Osteoblast (primary cell): ENCODE measurements at regions not wholly inside any gene's neighbourhood (a gene's known extent, or its start where the extent isn't known, plus 50 kb on each side); places are given as distances from the start of the nearest gene placed in this dataset.

Experiments used
- DNase-seq: peaks from one replicate; pipeline ENCODE4 v3.0.0; 2011; ENCODE audit warnings: low spot score, mixed read lengths; ENCODE audit not compliant: insufficient read length; ENCODE audit errors: missing footprints
- H2AFZ ChIP-seq: 2 replicates; pipeline ENCODE4 v1.6.0; 2011; ENCODE audit warnings: mild to moderate bottlenecking, low read length
- H3K27ac ChIP-seq: 2 replicates; pipeline ENCODE4 v1.5.1; 2011; ENCODE audit warnings: mild to moderate bottlenecking, low read depth, low read length, moderate library complexity
- H3K27me3 ChIP-seq: 2 replicates; pipeline ENCODE4 v1.6.0; 2012; ENCODE audit warnings: mild to moderate bottlenecking, control low read depth, inconsistent platforms, low read length, moderate library complexity; ENCODE audit not compliant: insufficient read depth
- H3K36me3 ChIP-seq: 2 replicates; pipeline ENCODE4 v1.5.1; 2011; ENCODE audit warnings: mild to moderate bottlenecking, low read length, control low read depth, moderate library complexity; ENCODE audit not compliant: insufficient read depth
- H3K4me1 ChIP-seq: 2 replicates; pipeline ENCODE4 v1.5.1; 2011; ENCODE audit warnings: mild to moderate bottlenecking, low read length, control low read depth, moderate library complexity; ENCODE audit not compliant: insufficient read depth
- H3K4me2 ChIP-seq: 2 replicates; pipeline ENCODE4 v1.6.0; 2011; ENCODE audit warnings: mild to moderate bottlenecking, low read length; ENCODE audit not compliant: insufficient read depth
- H3K4me3 ChIP-seq: fragments of 200-600 bp; sonication (generic); 3 replicates; pipeline ENCODE4 v1.5.1; 2012; ENCODE audit warnings: mild to moderate bottlenecking, low read length, inconsistent platforms; ENCODE audit not compliant: insufficient read depth
- H3K79me2 ChIP-seq: 2 replicates; pipeline ENCODE4 v1.6.0; 2012; ENCODE audit warnings: mild to moderate bottlenecking, low read length, control low read depth, inconsistent platforms; ENCODE audit not compliant: insufficient read depth
- H3K9me3 ChIP-seq: 2 replicates; pipeline ENCODE4 v1.5.1; 2011; ENCODE audit warnings: low read depth, low read length, control low read depth
- H4K20me1 ChIP-seq: 2 replicates; pipeline ENCODE4 v1.6.0; 2012; ENCODE audit warnings: mild to moderate bottlenecking, low read length, control low read depth; ENCODE audit not compliant: insufficient read depth
- TF ChIP-seq, protein P1 (sequence below): IDR thresholded peaks from 2 replicates; pipeline ENCODE4 v1.5.1; 2011; ENCODE audit warnings: mild to moderate bottlenecking, low read depth, low read length, moderate library complexity; ENCODE audit errors: extremely low read depth

DNA sequence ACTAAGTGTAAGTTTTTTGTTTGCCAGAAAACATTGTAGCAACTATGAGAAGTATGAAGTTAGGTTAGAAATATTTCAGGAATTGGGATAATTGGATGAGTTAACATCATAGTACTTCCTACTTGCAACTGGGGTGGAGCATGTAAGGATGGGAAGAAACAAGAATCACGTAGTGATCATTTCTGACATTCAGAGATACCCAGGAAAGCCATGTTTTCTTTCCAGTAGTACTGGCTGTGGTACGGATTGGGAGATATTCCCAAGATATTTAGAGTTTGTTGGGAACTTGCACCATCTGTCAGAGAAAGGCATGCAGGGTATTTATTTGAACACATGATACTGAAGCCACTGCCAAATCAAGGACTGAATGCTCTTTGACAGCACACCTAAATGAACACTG lies 87.6 kb upstream of the SLC4A4 start:
- Histone ChIP-seq H3K4me3 (peak overlapping the region; percentile 12), H3K27ac (peak overlapping the region; percentile 90), H3K4me2 (peak overlapping the region; percentile 66)

DNA sequence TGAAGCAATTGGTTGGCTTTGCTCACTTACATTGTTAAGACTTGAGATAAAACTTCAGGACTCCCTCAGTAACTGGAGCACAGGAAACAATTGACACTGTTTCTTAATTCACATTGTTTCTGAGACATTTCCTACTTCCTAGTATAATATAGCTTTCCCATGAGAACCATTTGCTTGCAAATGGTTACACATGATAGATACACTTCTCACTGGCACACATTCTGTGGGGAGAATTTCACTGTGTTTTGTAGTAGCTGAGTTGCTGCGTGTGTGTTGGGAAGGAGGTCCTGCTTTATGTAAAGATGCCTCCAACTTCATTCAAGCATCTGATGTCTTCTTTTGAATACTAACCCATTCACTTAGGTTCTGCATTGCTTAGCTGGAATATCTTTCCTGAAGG lies 85.3 kb upstream of the SLC4A4 start:
- Histone ChIP-seq H4K20me1 (no peaks in the 10 kb centered on the region), H3K27ac (peak overlapping the region; percentile 55), H3K79me2 (peaks cover 51% of the 10 kb centered on the region), H3K4me1 (peaks cover 55% of the 10 kb centered on the region), H3K36me3 (peaks cover 13% of the 10 kb centered on the region), H3K9me3 (no peaks in the 10 kb centered on the region), H2AFZ (peak overlapping the region; percentile 25), H3K4me2 (peak overlapping the region; percentile 77), H3K4me3 (peak overlapping the region; percentile 45), H3K27me3 (no peaks in the 10 kb centered on the region)
- TF ChIP-seq, protein P1, sequence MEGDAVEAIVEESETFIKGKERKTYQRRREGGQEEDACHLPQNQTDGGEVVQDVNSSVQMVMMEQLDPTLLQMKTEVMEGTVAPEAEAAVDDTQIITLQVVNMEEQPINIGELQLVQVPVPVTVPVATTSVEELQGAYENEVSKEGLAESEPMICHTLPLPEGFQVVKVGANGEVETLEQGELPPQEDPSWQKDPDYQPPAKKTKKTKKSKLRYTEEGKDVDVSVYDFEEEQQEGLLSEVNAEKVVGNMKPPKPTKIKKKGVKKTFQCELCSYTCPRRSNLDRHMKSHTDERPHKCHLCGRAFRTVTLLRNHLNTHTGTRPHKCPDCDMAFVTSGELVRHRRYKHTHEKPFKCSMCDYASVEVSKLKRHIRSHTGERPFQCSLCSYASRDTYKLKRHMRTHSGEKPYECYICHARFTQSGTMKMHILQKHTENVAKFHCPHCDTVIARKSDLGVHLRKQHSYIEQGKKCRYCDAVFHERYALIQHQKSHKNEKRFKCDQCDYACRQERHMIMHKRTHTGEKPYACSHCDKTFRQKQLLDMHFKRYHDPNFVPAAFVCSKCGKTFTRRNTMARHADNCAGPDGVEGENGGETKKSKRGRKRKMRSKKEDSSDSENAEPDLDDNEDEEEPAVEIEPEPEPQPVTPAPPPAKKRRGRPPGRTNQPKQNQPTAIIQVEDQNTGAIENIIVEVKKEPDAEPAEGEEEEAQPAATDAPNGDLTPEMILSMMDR, result no peak
- no peak for DNase-seq

More for the DNA sequence above, 87.6 kb upstream of the SLC4A4 start:
- H2AFZ ChIP-seq, result peak overlapping the region; percentile 24
- H3K36me3 ChIP-seq, result peaks cover 13% of the 10 kb centered on the region
- H3K9me3 ChIP-seq, result no peaks in the 10 kb centered on the region
- peak; percentile 38 for DNase-seq
- no peaks in the 10 kb centered on the region for H4K20me1 ChIP-seq
- TF ChIP-seq, protein P1, result no peak
- H3K79me2 ChIP-seq, result peaks cover 54% of the 10 kb centered on the region
- H3K27me3 ChIP-seq, result no peaks in the 10 kb centered on the region
- H3K4me1 ChIP-seq, result peaks cover 49% of the 10 kb centered on the region

DNA sequence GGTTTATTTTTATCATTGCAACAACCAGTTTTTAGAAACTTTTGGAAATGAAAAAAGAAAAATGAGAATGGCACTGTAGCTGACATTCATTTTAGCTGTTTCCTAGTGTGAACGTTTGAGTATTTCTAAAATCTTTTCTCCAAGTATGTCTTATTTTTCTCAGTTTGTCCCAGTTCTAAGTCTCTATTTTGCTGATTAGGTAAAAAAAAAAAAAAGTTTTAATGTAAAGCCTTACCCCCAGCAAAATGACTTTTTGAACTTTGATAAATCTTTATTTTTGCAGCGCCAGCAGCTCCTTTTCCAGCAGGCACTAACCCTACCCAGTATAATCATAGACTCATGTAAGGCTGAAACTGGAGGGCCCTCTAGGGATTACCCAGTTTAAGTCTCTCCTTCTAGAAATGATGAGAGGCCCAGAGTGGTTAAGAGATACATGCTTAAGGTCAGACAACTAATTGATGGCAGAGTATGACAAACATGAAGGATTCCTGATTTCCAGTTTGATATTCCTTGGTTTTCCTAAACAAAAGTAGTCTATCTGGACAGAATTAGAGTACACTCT lies 84.3 kb upstream of the SLC4A4 start:
- Histone ChIP-seq H3K4me2 (peak overlapping the region; percentile 77), H3K4me3 (no peak overlapping the region), H3K27me3 (no peaks in the 10 kb centered on the region), H3K9me3 (no peaks in the 10 kb centered on the region), H3K36me3 (peaks cover 16% of the 10 kb centered on the region), H4K20me1 (no peaks in the 10 kb centered on the region), H3K27ac (peak overlapping the region; percentile 55), H3K4me1 (peaks cover 55% of the 10 kb centered on the region), H3K79me2 (peaks cover 56% of the 10 kb centered on the region), H2AFZ (no peak overlapping the region)
- TF ChIP-seq, protein P1, result no peak
- DNase-seq, result peak; percentile 2

DNA sequence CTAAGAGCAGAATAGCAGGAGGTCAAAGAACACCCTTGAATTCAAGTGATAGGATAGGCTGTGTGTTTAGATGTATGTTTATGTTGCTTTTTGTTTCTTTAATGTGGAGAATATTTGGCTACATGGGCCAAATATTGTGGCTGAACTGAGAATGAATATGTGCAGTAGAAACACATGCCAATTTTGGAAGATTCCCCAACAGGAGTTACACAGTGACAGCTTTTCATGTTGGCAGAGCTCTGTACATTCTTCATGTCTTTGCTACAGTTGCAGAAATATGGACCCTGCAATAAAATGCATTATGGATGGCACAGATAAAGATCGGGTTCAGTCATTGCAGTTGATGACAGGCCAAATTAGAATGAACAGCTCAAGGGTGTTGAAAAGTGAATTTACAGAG lies 82.8 kb upstream of the SLC4A4 start:
- DNase-seq, result no peak

More for the DNA sequence above, 82.8 kb upstream of the SLC4A4 start:
- TF ChIP-seq, protein P1, result no peak
- no peak overlapping the region for H2AFZ ChIP-seq
- H3K4me2 ChIP-seq, result no peak overlapping the region
- no peak overlapping the region for H3K27ac ChIP-seq
- peaks cover 16% of the 10 kb centered on the region for H3K36me3 ChIP-seq
- peaks cover 65% of the 10 kb centered on the region for H3K79me2 ChIP-seq
- no peaks in the 10 kb centered on the region for H3K9me3 ChIP-seq
- no peaks in the 10 kb centered on the region for H4K20me1 ChIP-seq
- H3K27me3 ChIP-seq, result no peaks in the 10 kb centered on the region
- no peak overlapping the region for H3K4me3 ChIP-seq
- peaks cover 55% of the 10 kb centered on the region for H3K4me1 ChIP-seq
